ENCODE measurements at regions not wholly inside any gene's neighbourhood (a gene's known extent, or its start where the extent isn't known, plus 50 kb on each side); places are given as distances from the start of the nearest gene placed in this dataset.

DNA sequence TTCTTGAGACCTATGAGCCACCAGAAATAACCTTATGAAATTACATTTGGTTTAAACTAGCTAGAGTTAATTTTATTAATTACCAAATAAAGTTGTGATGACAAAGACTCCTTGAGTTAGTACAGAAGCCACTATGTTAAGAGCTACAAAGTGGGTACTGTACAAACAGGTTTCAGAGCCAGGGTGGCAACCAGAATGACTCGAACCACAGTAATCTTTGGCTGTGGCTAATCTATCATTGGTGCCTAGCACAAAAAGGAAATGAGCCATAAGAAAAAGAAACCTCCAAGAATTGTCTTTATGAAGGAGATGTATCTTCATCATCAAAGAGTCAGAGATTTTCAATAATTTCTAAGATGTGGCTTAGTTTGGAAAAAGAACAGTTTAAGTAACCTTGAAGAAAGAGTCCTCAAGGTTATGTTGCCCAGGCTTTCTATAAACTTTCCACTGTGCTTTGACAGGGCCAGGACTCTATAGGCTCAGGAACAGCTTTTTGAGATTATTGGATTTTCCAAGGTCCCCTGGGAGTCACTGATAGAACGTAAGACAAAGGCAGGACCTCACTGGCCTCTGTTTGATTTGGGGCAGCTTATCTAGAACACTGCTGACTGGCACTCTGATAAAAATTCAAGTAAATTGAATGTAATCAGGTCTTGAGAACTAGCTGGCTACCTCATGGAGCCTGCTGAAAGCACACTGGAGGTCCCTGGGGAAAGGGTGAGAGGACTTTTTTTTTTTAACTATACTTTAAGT, 777.7 kb downstream of the STIM2 start:
- TF ChIP-seq CTCF (IDR thresholded peaks at IDR 0.05) (no peak), POLR2AphosphoS5 (IDR thresholded peaks at IDR 0.05) (no peak), POLR2A (IDR thresholded peaks at IDR 0.05; ENCODE audit: low read depth) (no peak), EP300 (IDR thresholded peaks at IDR 0.05) (no peak)

Measured in esophagus muscularis mucosa (tissue), 4 donors.